ENCODE measurements at regions not wholly inside any gene's neighbourhood (a gene's known extent, or its start where the extent isn't known, plus 50 kb on each side); places are given as distances from the start of the nearest gene placed in this dataset.

DNA sequence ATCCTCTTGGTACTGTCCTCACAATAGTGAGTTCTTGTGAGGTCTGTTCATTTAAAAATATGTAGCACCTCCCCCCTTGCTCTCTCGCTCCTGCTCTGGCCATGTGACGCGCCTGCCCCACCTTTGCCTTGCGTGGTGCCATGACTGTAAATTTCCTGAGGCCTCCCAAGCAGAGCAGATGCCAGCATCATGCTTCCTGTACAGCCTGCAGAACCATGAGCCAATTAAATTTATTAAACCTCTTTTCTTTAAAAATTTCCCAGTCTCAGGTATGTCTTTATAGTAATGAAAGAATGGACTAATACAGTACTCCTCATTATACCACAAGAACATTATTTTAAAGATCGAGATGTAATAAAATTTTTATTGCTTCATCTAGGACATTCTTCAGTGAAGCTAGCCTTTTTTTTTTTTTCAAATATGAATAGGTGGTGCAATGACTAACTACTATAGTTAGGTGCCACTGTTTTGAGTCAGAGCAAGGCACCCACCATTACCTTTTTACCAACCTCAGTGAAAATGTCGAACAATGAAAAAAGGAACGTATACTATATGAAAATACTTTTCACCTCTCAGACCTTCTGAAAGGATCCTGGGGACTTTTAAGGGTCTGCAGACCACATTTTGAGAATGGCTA lies 191.1 kb upstream of the SGK1 start:
- H3K9me3 ChIP-seq = no peaks in the 10 kb centered on the region
- TF ChIP-seq FOSL2 (IDR thresholded peaks at IDR 0.05) = no peak
- no peak for TF ChIP-seq FOSL2 (CRISPR knock-in tag; IDR thresholded peaks at IDR 0.05)
- TF ChIP-seq, protein P1, sequence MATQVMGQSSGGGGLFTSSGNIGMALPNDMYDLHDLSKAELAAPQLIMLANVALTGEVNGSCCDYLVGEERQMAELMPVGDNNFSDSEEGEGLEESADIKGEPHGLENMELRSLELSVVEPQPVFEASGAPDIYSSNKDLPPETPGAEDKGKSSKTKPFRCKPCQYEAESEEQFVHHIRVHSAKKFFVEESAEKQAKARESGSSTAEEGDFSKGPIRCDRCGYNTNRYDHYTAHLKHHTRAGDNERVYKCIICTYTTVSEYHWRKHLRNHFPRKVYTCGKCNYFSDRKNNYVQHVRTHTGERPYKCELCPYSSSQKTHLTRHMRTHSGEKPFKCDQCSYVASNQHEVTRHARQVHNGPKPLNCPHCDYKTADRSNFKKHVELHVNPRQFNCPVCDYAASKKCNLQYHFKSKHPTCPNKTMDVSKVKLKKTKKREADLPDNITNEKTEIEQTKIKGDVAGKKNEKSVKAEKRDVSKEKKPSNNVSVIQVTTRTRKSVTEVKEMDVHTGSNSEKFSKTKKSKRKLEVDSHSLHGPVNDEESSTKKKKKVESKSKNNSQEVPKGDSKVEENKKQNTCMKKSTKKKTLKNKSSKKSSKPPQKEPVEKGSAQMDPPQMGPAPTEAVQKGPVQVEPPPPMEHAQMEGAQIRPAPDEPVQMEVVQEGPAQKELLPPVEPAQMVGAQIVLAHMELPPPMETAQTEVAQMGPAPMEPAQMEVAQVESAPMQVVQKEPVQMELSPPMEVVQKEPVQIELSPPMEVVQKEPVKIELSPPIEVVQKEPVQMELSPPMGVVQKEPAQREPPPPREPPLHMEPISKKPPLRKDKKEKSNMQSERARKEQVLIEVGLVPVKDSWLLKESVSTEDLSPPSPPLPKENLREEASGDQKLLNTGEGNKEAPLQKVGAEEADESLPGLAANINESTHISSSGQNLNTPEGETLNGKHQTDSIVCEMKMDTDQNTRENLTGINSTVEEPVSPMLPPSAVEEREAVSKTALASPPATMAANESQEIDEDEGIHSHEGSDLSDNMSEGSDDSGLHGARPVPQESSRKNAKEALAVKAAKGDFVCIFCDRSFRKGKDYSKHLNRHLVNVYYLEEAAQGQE (IDR thresholded peaks at IDR 0.05) = no peak
- TF ChIP-seq, protein P2, sequence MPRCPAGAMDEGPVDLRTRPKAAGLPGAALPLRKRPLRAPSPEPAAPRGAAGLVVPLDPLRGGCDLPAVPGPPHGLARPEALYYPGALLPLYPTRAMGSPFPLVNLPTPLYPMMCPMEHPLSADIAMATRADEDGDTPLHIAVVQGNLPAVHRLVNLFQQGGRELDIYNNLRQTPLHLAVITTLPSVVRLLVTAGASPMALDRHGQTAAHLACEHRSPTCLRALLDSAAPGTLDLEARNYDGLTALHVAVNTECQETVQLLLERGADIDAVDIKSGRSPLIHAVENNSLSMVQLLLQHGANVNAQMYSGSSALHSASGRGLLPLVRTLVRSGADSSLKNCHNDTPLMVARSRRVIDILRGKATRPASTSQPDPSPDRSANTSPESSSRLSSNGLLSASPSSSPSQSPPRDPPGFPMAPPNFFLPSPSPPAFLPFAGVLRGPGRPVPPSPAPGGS (IDR thresholded peaks at IDR 0.05) = no peak
- no peak for TF ChIP-seq POLR2AphosphoS2 (conservative IDR thresholded peaks at IDR 0.05; ENCODE audit: low read length)
- TF ChIP-seq ZNF302 (CRISPR knock-in tag; IDR thresholded peaks at IDR 0.05) = no peak
- TF ChIP-seq HOXB13 (CRISPR knock-in tag; IDR thresholded peaks at IDR 0.05; ENCODE audit: low read depth) = no peak
- TF ChIP-seq MAZ (IDR thresholded peaks at IDR 0.05; ENCODE audit: borderline replicate concordance, low read depth, low read length) = no peak
- TF ChIP-seq CHD2 (IDR thresholded peaks at IDR 0.05; ENCODE audit: low read length, partially characterized antibody) = no peak
- no peak for TF ChIP-seq CHD4 (IDR thresholded peaks at IDR 0.05; ENCODE audit: borderline replicate concordance)
- TF ChIP-seq NPAS2 (CRISPR knock-in tag; IDR thresholded peaks at IDR 0.05; ENCODE audit: borderline replicate concordance) = no peak
- TF ChIP-seq HDAC2 (IDR thresholded peaks at IDR 0.05) = no peak
- no peak for TF ChIP-seq ESRRA (IDR thresholded peaks at IDR 0.05; ENCODE audit: borderline replicate concordance, low read length)
- TF ChIP-seq HOXB5 (CRISPR knock-in tag; IDR thresholded peaks at IDR 0.05) = no peak
- TF ChIP-seq, protein P3, sequence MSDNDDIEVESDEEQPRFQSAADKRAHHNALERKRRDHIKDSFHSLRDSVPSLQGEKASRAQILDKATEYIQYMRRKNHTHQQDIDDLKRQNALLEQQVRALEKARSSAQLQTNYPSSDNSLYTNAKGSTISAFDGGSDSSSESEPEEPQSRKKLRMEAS (IDR thresholded peaks at IDR 0.05) = no peak
- TF ChIP-seq RAD21 (conservative IDR thresholded peaks at IDR 0.05 in 1 of 2, IDR thresholded peaks at IDR 0.05 in 1 of 2) = no peak
- no peak for TF ChIP-seq EP300 (IDR thresholded peaks at IDR 0.05)
- H3K4me1 ChIP-seq = peaks cover 15% of the 10 kb centered on the region
- no peak for ATAC-seq
- CTCF ChIA-PET = no interaction called here
- POLR2A ChIA-PET = no interaction called here
- FAIRE-seq = no peak
- H3K27ac ChIP-seq = peak overlapping the region in 1 of 2 experiments; percentile 28; a peak in 1 of 6 replicates
- H3K4me2 ChIP-seq = no peak overlapping the region
- WGBS (ENCODE audit: missing lambda C conversion rate) = 84% methylated on average over 7 of the region's 7 CpGs
- DNase-seq (ENCODE audit: low read depth in 1 of 2, low spot score in 1 of 2) = no peak
- H3K4me3 ChIP-seq = no peak overlapping the region

DNA sequence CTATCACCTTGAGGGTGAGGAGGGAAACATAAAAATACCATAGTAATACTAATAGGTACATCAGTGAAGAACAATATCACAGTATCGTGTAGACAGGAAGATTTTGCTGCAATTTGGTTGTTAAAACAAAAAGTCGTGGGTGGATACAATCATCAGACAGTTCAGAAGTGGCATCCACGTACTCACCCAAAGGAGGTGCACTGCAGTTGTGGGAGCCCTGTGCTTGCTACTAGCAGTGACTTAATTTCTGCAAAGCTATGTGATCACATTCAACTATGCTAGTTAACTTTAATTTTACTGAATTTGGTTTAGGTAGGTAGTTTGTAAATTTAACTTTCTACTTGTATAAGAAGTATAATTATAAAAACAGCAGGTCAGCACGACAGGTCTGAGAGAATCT lies 188.2 kb upstream of the SGK1 start:
- ChIA-PET CTCF (interaction anchor here (1.5 kb wide), 1 partner anchor 15 kb away, joined by 4 read pairs; no protein-coding TSS in a partner anchor), POLR2A (no interaction called here)
- 84% methylated on average over 4 of the region's 4 CpGs for WGBS (ENCODE audit: missing lambda C conversion rate)
- Histone ChIP-seq H3K4me2 (no peak overlapping the region), H3K27ac (0 out of 6 replicates have a peak overlapping the region, but pooled peaks of 1 of the 2 experiments have one; percentile 24), H3K4me1 (peaks cover 5% of the 10 kb centered on the region; the same call in 1 of the 3 replicates), H3K4me3 (no peak overlapping the region), H3K9me3 (no peaks in the 10 kb centered on the region)
- no peak for DNase-seq (ENCODE audit: low read depth in 1 of 2, low spot score in 1 of 2)
- FAIRE-seq = no peak
- no peak for ATAC-seq
- TF ChIP-seq HDAC2 (IDR thresholded peaks at IDR 0.05) (no peak), CBX2 (IDR thresholded peaks at IDR 0.05; ENCODE audit: borderline replicate concordance, low read depth) (no peak), EP300 (IDR thresholded peaks at IDR 0.05) (no peak)
- TF ChIP-seq, protein P4, sequence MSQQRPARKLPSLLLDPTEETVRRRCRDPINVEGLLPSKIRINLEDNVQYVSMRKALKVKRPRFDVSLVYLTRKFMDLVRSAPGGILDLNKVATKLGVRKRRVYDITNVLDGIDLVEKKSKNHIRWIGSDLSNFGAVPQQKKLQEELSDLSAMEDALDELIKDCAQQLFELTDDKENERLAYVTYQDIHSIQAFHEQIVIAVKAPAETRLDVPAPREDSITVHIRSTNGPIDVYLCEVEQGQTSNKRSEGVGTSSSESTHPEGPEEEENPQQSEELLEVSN (IDR thresholded peaks at IDR 0.05; ENCODE audit: borderline replicate concordance, low read depth) = no peak
